Urothelium cell line (cell line): ENCODE measurements at regions not wholly inside any gene's neighbourhood (a gene's known extent, or its start where the extent isn't known, plus 50 kb on each side); places are given as distances from the start of the nearest gene placed in this dataset.
"Not testable (repeated sequence)": the region's sequence is repeated elsewhere in the genome, so short reads cannot be mapped to it uniquely, and the experiment has no call there.

Experiments used
- DNase-seq: peaks from one replicate; pipeline ENCODE4 v3.0.0; 2011; ENCODE audit warnings: low spot score, mixed read lengths
- FAIRE-seq: peaks from 2 replicates; lab custom pipeline; 2011; peaks lifted over from hg19 to GRCh38; lab: Jason Lieb, UNC

- no peak for DNase-seq
- FAIRE-seq: no peak
Measured at GRCh38 chr3:74921676-74922075, 307.2 kb upstream of the CNTN3 start.

- no peak for DNase-seq
Measured at GRCh38 chr3:74920721-74921350, 306.4 kb upstream of the CNTN3 start.

GRCh38 chr3:74916696-74917095 lies 302.2 kb upstream of the CNTN3 start:
- no peak for FAIRE-seq
- no peak for DNase-seq

More at GRCh38 chr3:74920721-74921350, 306.4 kb upstream of the CNTN3 start:
- no peak for FAIRE-seq

- no peak for FAIRE-seq
Measured at GRCh38 chr3:74906181-74906580, 291.7 kb upstream of the CNTN3 start.

GRCh38 chr3:74905478-74905877 lies 291.0 kb upstream of the CNTN3 start:
- FAIRE-seq (no peak), DNase-seq (no peak)

More at GRCh38 chr3:74906181-74906580, 291.7 kb upstream of the CNTN3 start:
- DNase-seq: no peak

- DNase-seq (no peak), FAIRE-seq (no peak)
Measured at GRCh38 chr3:74904646-74905045, 290.2 kb upstream of the CNTN3 start.

- DNase-seq, FAIRE-seq: not testable (repeated sequence)
Measured at GRCh38 chr3:74899796-74900516, 285.5 kb upstream of the CNTN3 start.

GRCh38 chr3:74897006-74897405 lies 282.5 kb upstream of the CNTN3 start:
- FAIRE-seq (no peak), DNase-seq (peak; percentile 4)

- DNase-seq (no peak), FAIRE-seq (no peak)
Measured at GRCh38 chr3:74891312-74891711, 276.9 kb upstream of the CNTN3 start.

GRCh38 chr3:74883690-74884089 lies 269.2 kb upstream of the CNTN3 start:
- peak; percentile 5 for DNase-seq

GRCh38 chr3:74883222-74883621 lies 268.8 kb upstream of the CNTN3 start:
- DNase-seq: no peak
- FAIRE-seq: no peak

More at GRCh38 chr3:74883690-74884089, 269.2 kb upstream of the CNTN3 start:
- FAIRE-seq: no peak

GRCh38 chr3:74880237-74880636 lies 265.8 kb upstream of the CNTN3 start:
- DNase-seq (no peak), FAIRE-seq (no peak)

- FAIRE-seq: no peak
- DNase-seq: no peak
Measured at GRCh38 chr3:74866357-74867030, 252.0 kb upstream of the CNTN3 start.

- DNase-seq: no peak
- no peak for FAIRE-seq
Measured at GRCh38 chr3:74862476-74862875, 248.0 kb upstream of the CNTN3 start.

- FAIRE-seq (no peak), DNase-seq (no peak)
Measured at GRCh38 chr3:74861211-74861610, 246.8 kb upstream of the CNTN3 start.

- no peak for FAIRE-seq
Measured at GRCh38 chr3:74858086-74858485, 243.6 kb upstream of the CNTN3 start.

GRCh38 chr3:74850381-74850780 lies 235.9 kb upstream of the CNTN3 start:
- no peak for FAIRE-seq
- no peak for DNase-seq

More at GRCh38 chr3:74858086-74858485, 243.6 kb upstream of the CNTN3 start:
- DNase-seq: no peak

GRCh38 chr3:74847093-74847492 lies 232.6 kb upstream of the CNTN3 start:
- FAIRE-seq (no peak), DNase-seq (no peak)

GRCh38 chr3:74845081-74845480 lies 230.6 kb upstream of the CNTN3 start:
- DNase-seq (no peak), FAIRE-seq (no peak)

GRCh38 chr3:74844428-74844827 lies 230.0 kb upstream of the CNTN3 start:
- no peak for FAIRE-seq
- no peak for DNase-seq

GRCh38 chr3:74842649-74843048 lies 228.2 kb upstream of the CNTN3 start:
- DNase-seq (no peak), FAIRE-seq (no peak)

GRCh38 chr3:74842141-74842540 lies 227.7 kb upstream of the CNTN3 start:
- FAIRE-seq: no peak
- no peak for DNase-seq
